ENCODE measurements at regions not wholly inside any gene's neighbourhood (a gene's known extent, or its start where the extent isn't known, plus 50 kb on each side); places are given as distances from the start of the nearest gene placed in this dataset.

DNA sequence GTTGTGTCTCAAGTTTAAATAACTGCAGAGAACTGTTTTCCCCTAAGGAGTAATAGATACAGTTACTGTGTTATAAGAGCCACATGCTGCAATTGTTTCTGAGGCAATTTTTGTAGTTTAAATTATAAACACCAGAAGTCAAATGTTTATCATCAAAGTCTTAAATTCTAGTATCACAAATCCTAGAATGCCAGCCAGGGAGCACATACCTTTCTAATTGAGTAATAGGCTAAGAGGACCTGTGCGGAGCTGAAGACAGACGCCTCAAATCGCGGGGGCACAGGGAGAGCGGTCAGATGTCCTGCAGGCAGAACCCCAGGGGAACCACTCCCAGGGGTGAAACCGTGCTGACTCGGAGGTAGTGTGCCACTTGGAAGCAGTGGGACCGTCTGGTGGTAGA lies 65.2 kb upstream of the TNFRSF19 start:
- Histone ChIP-seq H4K8ac (ENCODE audit: low read depth in 2 of 2, low read length in 2 of 2) (peak overlapping the region; percentile 23 to 94; a peak in 2 of 4 replicates), H2BK120ac (ENCODE audit: low read depth, low read length) (peak overlapping the region; percentile 97), H3K4me1 (ENCODE audit: control insufficient read depth, insufficient read depth, low read length) (peaks cover 34% of the 10 kb centered on the region), H3K56ac (ENCODE audit: extremely low read depth, insufficient read depth, low read length) (peak overlapping the region; percentile 80; the same call in 1 of the 2 replicates), H2BK5ac (ENCODE audit: low read depth, low read length, poor library complexity, severe bottlenecking) (peak overlapping the region; percentile 82), H3K23ac (ENCODE audit: low read depth, low read length) (peak overlapping the region; percentile 91), H3K4me2 (ENCODE audit: low read depth, low read length) (peak overlapping the region; percentile 61), H4K20me1 (ENCODE audit: insufficient read depth, low read length) (no peaks in the 10 kb centered on the region), H3K27me3 (ENCODE audit: control insufficient read depth, insufficient read depth, low read length) (no peaks in the 10 kb centered on the region), H2BK15ac (ENCODE audit: low read depth, low read length) (peak overlapping the region; percentile 87; the same call in 2 of the 3 replicates), H4K5ac (ENCODE audit: low read depth, low read length) (peak overlapping the region; percentile 47), H3K79me1 (ENCODE audit: low read depth in 1 of 2, low read length in 2 of 2) (peaks cover 0 to 24% of the 10 kb centered on the region in 2 experiments; a peak in 2 of 4 replicates), H3K9me3 (ENCODE audit: control insufficient read depth, insufficient read depth, low read length) (no peaks in the 10 kb centered on the region), H2AK9ac (replicated peaks; ENCODE audit: low read depth, low read length, poor library complexity) (peak overlapping the region; percentile 80), H3K4ac (ENCODE audit: low read depth, low read length) (peak overlapping the region; percentile 96), H3K9me1 (ENCODE audit: insufficient read depth, low read length) (peaks cover 31% of the 10 kb centered on the region), H4K91ac (ENCODE audit: insufficient read depth, low read depth, low read length) (peak overlapping the region; percentile 93), H3K4me3 (ENCODE audit: insufficient read depth, low read depth, low read length) (no peak overlapping the region), H3K27ac (ENCODE audit: insufficient read depth, low read length) (peak overlapping the region; percentile 62), H3K14ac (replicated peaks; ENCODE audit: low read depth, low read length) (peak overlapping the region; percentile 84), H3K36me3 (ENCODE audit: control insufficient read depth, insufficient read depth, low read length) (no peaks in the 10 kb centered on the region), H3K9ac (ENCODE audit: low read depth, low read length) (peak overlapping the region; percentile 32), H2BK20ac (ENCODE audit: low read depth, low read length) (peak overlapping the region; percentile 96), H3K18ac (ENCODE audit: low read depth, low read length) (peak overlapping the region; percentile 59), H2AFZ (replicated peaks; ENCODE audit: low read length, poor library complexity) (peak overlapping the region; percentile 81), H2AK5ac (ENCODE audit: low read depth, low read length) (peak overlapping the region; percentile 90)
- POLR2A ChIA-PET (ENCODE audit: unreplicated experiment): no interaction called here
- ATAC-seq (ENCODE audit: low read depth): peak; percentile 70
- dilution Hi-C loops (cut with HindIII; ENCODE audit: low sequenced_read_pairs, unreplicated experiment) (no loop called here), in situ Hi-C loops (cut with MboI; ENCODE audit: low sequenced_read_pairs) (no loop called here), intact Hi-C loops (cut with micrococcal nuclease) (loop anchor here (1.0 to 5.0 kb wide), 2 partner anchors 54 to 167 kb away; no protein-coding TSS in a partner anchor)
- TF ChIP-seq MAFK (IDR thresholded peaks at IDR 0.05; ENCODE audit: low read depth, low read length) (no peak), BHLHE40 (IDR thresholded peaks at IDR 0.05; ENCODE audit: low read depth, low read length) (0 out of 2 replicates have a peak, but pooled peaks have one; percentile 13), CEBPB (IDR thresholded peaks at IDR 0.05; ENCODE audit: low read depth, low read length) (0 out of 2 replicates have a peak, but pooled peaks have one; percentile 19)
- CTCF ChIA-PET: interaction anchor here (1.6 kb wide), 1 partner anchor 203 kb away, joined by 3 read pairs; no protein-coding TSS in a partner anchor
- DNase-seq: peak; percentile 74
- no TSS peak for BruUV-seq (replicated peaks)
- WGBS, 2 experiments (ENCODE audit: extremely low coverage in 2 of 2, insufficient read length in 1 of 2): 25% methylated on average over 4 of the region's 8 CpGs; no CpG with 5 or more reads in 1 of the 2 experiments

Measured in IMR-90 (cell line).